ENCODE measurements at regions not wholly inside any gene's neighbourhood (a gene's known extent, or its start where the extent isn't known, plus 50 kb on each side); places are given as distances from the start of the nearest gene placed in this dataset.

- peak overlapping the region; percentile 21 for H3K27ac Mint-ChIP-seq
- H3K9me3 Mint-ChIP-seq (ENCODE audit: low read depth): no peaks in the 10 kb centered on the region
- peaks cover 10% of the 10 kb centered on the region for H3K27me3 Mint-ChIP-seq
- DNase-seq (ENCODE audit: low spot score, unreplicated experiment): no peak
- H3K4me3 Mint-ChIP-seq (ENCODE audit: low read depth): no peak overlapping the region
- peaks cover 22% of the 10 kb centered on the region for H3K4me1 Mint-ChIP-seq (ENCODE audit: low read depth)
- H3K36me3 Mint-ChIP-seq (ENCODE audit: insufficient read depth): no peaks in the 10 kb centered on the region
- no peak for TF ChIP-seq CTCF (IDR thresholded peaks at IDR 0.05; ENCODE audit: unreplicated experiment)
These were observed 267.7 kb downstream of the ABCC12 start for GRCh38 chr16:47888142-47888541.

GRCh38 chr16:47887496-47887895 is 268.3 kb downstream of the ABCC12 start:
- Mint-ChIP-seq H3K36me3 (ENCODE audit: insufficient read depth) (no peaks in the 10 kb centered on the region), H3K4me1 (ENCODE audit: low read depth) (peaks cover 22% of the 10 kb centered on the region), H3K27me3 (peaks cover 10% of the 10 kb centered on the region), H3K4me3 (ENCODE audit: low read depth) (no peak overlapping the region), H3K27ac (peak overlapping the region; percentile 21), H3K9me3 (ENCODE audit: low read depth) (no peaks in the 10 kb centered on the region)
- TF ChIP-seq CTCF (IDR thresholded peaks at IDR 0.05; ENCODE audit: unreplicated experiment): no peak
- no peak for DNase-seq (ENCODE audit: low spot score, unreplicated experiment)

GRCh38 chr16:47886631-47887415 is 269.0 kb downstream of the ABCC12 start:
- H3K4me3 Mint-ChIP-seq (ENCODE audit: low read depth): no peak overlapping the region
- no peaks in the 10 kb centered on the region for H3K9me3 Mint-ChIP-seq (ENCODE audit: low read depth)
- no peak for TF ChIP-seq CTCF (IDR thresholded peaks at IDR 0.05; ENCODE audit: unreplicated experiment)
- H3K27me3 Mint-ChIP-seq: peaks cover 10% of the 10 kb centered on the region
- peak overlapping the region; percentile 21 for H3K27ac Mint-ChIP-seq
- H3K4me1 Mint-ChIP-seq (ENCODE audit: low read depth): peaks cover 22% of the 10 kb centered on the region
- H3K36me3 Mint-ChIP-seq (ENCODE audit: insufficient read depth): no peaks in the 10 kb centered on the region
- no peak for DNase-seq (ENCODE audit: low spot score, unreplicated experiment)

DNA sequence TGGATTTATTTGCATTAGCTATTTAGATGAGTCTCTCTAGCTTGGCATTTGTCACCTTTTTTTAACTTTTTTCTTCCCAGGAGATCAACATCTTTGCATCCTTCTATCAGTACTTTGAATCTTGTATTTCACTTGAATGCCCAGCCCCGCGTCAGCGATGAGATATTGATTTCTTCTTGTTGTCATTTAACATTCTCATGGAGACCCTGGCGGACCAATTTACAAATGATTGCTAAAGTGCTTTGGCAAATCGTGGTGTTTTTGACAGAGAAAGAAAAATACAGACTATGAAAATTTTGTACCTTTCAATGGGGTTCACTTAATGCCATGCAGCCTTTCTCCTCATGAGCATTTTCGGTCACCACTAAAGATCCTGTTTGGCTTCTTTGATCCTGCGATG is 269.7 kb downstream of the ABCC12 start:
- no peak for DNase-seq (ENCODE audit: low spot score, unreplicated experiment)
- Mint-ChIP-seq H3K4me1 (ENCODE audit: low read depth) (peaks cover 22% of the 10 kb centered on the region), H3K27me3 (peaks cover 10% of the 10 kb centered on the region), H3K27ac (no peak overlapping the region), H3K9me3 (ENCODE audit: low read depth) (no peaks in the 10 kb centered on the region), H3K36me3 (ENCODE audit: insufficient read depth) (no peaks in the 10 kb centered on the region), H3K4me3 (ENCODE audit: low read depth) (no peak overlapping the region)
- TF ChIP-seq CTCF (IDR thresholded peaks at IDR 0.05; ENCODE audit: unreplicated experiment): no peak

DNA sequence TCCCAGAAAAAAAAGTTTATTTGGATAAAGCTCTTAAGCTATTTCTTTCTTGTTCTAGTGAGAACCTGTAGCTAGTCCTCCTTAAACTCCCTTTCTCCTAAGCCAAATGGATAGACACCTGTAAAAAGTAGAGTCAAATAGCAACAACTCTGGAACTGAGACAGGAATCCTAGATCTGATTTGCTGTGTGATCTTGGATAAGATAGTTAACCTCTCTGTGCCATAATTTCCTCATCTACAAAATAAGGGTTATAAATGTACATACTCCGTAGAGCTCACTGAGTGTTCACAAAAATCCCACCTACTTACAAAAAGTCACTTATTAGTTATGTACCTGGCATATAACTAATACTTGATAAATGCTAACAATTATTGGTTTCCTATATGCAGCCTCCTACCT is 270.3 kb downstream of the ABCC12 start:
- DNase-seq (ENCODE audit: low spot score, unreplicated experiment): no peak
- Mint-ChIP-seq H3K27me3 (peaks cover 10% of the 10 kb centered on the region), H3K4me3 (ENCODE audit: low read depth) (no peak overlapping the region), H3K27ac (no peak overlapping the region), H3K36me3 (ENCODE audit: insufficient read depth) (no peaks in the 10 kb centered on the region), H3K9me3 (ENCODE audit: low read depth) (no peaks in the 10 kb centered on the region), H3K4me1 (ENCODE audit: low read depth) (peaks cover 22% of the 10 kb centered on the region)
- no peak for TF ChIP-seq CTCF (IDR thresholded peaks at IDR 0.05; ENCODE audit: unreplicated experiment)

All from progenitor cell of endocrine pancreas (in vitro differentiated cells).